Dendritic cell treated with granulocyte-macrophage colony-stimulating factor and Interleukin-4, amounts not matched to agents 40 ng/mL and 50 ng/mL, for 4 days (primary cell): ENCODE measurements at regions not wholly inside any gene's neighbourhood (a gene's known extent, or its start where the extent isn't known, plus 50 kb on each side); places are given as distances from the start of the nearest gene placed in this dataset.

ENCODE experiments used
- H3K27ac Mint-ChIP-seq: one replicate; pipeline ENCODE4 v1.8.0; 2022; ENCODE audit warnings: mild to moderate bottlenecking, mixed read lengths
- H3K27me3 Mint-ChIP-seq: one replicate; pipeline ENCODE4 v1.8.0; 2022; ENCODE audit warnings: mild to moderate bottlenecking, mixed read lengths
- H3K36me3 Mint-ChIP-seq: one replicate; pipeline ENCODE4 v1.8.0; 2022; ENCODE audit warnings: low read depth, mixed read lengths
- H3K4me1 Mint-ChIP-seq: one replicate; pipeline ENCODE4 v1.8.0; 2022; ENCODE audit warnings: low read depth, mixed read lengths
- H3K4me3 Mint-ChIP-seq: one replicate; pipeline ENCODE4 v1.8.0; 2022; ENCODE audit warnings: mild to moderate bottlenecking, moderate library complexity, mixed read lengths
- H3K9me3 Mint-ChIP-seq: one replicate; pipeline ENCODE4 v1.8.0; 2022; ENCODE audit warnings: mixed read lengths
- intact Hi-C: fragments of 100-400 bp; cut with micrococcal nuclease; formaldehyde crosslinking; loops from one replicate; pipeline ENCODE4 v1.15.0; 2022

DNA sequence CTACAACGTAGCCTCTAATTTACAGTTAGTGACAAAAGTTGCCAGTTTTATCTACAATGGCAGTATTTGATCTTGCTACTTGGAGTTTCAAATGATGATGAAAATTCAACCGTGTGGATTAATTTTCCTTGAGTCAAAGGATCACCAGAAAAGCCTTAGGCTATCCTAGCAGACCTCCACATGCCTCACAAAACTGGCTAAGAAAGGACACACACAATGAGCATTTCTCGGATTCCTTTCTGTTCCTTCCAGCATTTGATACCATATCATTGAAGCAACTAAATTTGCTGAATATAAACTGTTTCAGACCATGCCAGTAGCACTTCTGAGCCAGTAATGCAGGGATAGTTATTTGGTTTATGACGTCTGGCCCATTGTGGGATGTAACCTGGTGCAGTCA is 587.4 kb upstream of the MDFIC2 start:
- Mint-ChIP-seq H3K27me3 (no peaks in the 10 kb centered on the region), H3K4me1 (no peaks in the 10 kb centered on the region), H3K4me3 (no peak overlapping the region), H3K36me3 (no peaks in the 10 kb centered on the region), H3K9me3 (peaks cover 7% of the 10 kb centered on the region), H3K27ac (no peak overlapping the region)
- intact Hi-C loops, result no loop called here

GRCh38 chr3:70890020-70890394 is 577.6 kb upstream of the MDFIC2 start:
- intact Hi-C loops, result no loop called here
- Mint-ChIP-seq H3K4me3 (no peak overlapping the region), H3K27ac (no peak overlapping the region), H3K4me1 (no peaks in the 10 kb centered on the region), H3K27me3 (no peaks in the 10 kb centered on the region), H3K9me3 (no peaks in the 10 kb centered on the region), H3K36me3 (no peaks in the 10 kb centered on the region)

DNA sequence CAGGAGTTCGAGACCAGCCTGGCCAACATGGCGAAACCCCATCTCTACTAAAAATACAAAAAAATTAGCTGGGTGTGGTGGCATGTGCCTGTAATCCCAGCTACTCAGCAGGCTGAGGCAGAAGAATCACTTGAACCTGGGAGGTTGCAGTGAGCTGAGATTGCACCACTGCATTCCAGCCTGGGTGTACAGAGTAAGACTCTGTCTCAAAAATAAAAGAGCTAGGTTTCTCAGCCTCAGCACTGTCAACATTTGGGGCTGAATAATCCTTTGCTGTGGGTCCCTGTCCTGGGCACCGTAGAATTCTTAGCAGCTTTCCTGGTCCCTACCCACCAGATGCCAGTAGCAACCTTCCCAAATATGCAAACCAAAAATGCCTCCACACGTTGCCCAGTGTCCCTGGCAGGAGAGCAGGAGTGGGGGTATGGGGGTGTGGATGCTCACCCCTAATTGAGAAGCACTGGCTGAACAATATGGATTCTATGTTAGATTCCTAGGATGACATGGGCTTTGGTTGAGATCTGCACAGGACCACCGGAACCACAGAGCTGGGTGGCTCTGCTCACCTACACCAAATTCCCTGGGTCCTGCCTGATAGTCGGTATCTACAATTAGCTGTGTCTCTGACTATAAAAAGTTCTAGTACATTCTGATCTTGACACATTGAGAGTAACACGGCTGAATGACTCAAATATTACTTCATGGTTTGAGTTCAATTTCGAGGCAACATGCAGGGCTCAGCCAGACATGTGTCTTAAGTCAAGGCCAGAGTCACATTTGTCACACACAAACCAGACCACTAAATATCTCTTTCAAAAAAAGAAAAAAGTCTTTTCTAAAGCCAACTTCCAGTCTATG is 577.0 kb upstream of the MDFIC2 start:
- no peaks in the 10 kb centered on the region for H3K4me1 Mint-ChIP-seq
- H3K36me3 Mint-ChIP-seq, result no peaks in the 10 kb centered on the region
- H3K4me3 Mint-ChIP-seq, result no peak overlapping the region
- intact Hi-C loops, result no loop called here
- no peaks in the 10 kb centered on the region for H3K9me3 Mint-ChIP-seq
- no peaks in the 10 kb centered on the region for H3K27me3 Mint-ChIP-seq
- H3K27ac Mint-ChIP-seq, result no peak overlapping the region

DNA sequence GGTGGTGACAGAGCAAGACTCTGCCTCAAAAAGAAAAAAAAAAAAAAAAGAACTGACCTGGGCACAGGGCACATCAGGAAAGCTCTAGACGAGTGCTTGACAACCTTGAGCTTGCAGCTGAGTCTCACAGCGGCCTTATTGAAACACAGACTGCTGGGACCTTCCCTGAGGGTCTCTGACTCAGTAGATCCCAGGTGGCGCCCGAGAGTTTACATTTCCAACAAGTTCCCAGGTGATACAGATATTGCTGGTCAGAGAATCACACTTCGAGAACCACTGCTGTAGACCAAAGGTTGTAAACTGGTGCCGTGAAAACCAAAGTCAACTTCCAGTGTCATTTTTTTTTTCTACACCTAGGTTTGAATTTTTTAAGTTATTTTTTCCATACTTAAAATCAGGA is 573.2 kb upstream of the MDFIC2 start:
- no peak overlapping the region for H3K4me3 Mint-ChIP-seq

DNA sequence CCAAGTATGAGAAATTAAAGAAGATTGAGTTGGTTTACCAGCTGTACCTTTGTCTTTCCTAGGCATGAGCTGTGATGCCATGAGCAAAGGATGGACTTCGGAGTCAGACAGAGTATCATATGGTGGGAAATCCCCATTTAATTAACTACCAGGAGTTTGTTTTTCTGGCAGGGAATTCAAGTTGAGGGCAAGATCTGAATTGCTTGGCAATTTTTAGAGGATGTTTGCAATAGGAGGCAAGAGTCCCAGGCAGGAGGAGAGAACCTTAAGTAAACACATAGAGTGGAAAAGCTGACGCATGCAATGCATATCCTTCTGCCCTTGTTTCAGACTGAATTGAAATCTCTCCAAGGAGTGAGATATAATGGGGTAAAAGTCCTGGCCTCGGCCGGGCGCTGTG is 569.7 kb upstream of the MDFIC2 start:
- intact Hi-C loops, result no loop called here
- no peak overlapping the region for H3K4me3 Mint-ChIP-seq
- no peak overlapping the region for H3K27ac Mint-ChIP-seq
- peaks cover 26% of the 10 kb centered on the region for H3K9me3 Mint-ChIP-seq
- no peaks in the 10 kb centered on the region for H3K4me1 Mint-ChIP-seq
- no peaks in the 10 kb centered on the region for H3K27me3 Mint-ChIP-seq
- no peaks in the 10 kb centered on the region for H3K36me3 Mint-ChIP-seq

More for the DNA sequence above, 573.2 kb upstream of the MDFIC2 start:
- no peaks in the 10 kb centered on the region for H3K36me3 Mint-ChIP-seq
- no peak overlapping the region for H3K27ac Mint-ChIP-seq
- no peaks in the 10 kb centered on the region for H3K27me3 Mint-ChIP-seq
- H3K9me3 Mint-ChIP-seq, result no peaks in the 10 kb centered on the region
- intact Hi-C loops, result no loop called here
- H3K4me1 Mint-ChIP-seq, result no peaks in the 10 kb centered on the region

DNA sequence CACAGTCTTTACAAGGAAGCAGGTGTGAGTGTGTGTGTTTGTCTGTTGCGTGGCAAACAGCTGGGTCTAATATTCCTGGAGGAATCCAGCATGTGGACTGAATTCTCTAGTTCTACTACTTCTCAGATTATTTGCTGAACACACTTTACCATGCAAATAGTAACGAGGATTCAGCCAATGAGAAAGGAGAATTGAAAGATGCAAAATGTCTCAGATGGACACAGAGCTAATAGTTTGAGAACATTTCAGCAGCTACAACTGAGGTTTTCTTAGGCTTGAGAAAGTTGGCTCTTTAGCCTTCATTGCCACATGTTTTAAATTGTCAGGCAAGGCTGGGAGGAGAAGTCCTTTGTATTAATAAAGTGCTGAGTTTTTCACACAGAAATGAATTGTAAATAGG is 568.0 kb upstream of the MDFIC2 start:
- Mint-ChIP-seq H3K27me3 (no peaks in the 10 kb centered on the region), H3K9me3 (peaks cover 32% of the 10 kb centered on the region), H3K36me3 (no peaks in the 10 kb centered on the region), H3K27ac (no peak overlapping the region), H3K4me1 (no peaks in the 10 kb centered on the region), H3K4me3 (no peak overlapping the region)
- intact Hi-C loops, result no loop called here

GRCh38 chr3:70876154-70876553 is 563.7 kb upstream of the MDFIC2 start:
- intact Hi-C loops, result no loop called here
- peaks cover 34% of the 10 kb centered on the region for H3K9me3 Mint-ChIP-seq
- H3K27ac Mint-ChIP-seq, result no peak overlapping the region
- H3K4me1 Mint-ChIP-seq, result no peaks in the 10 kb centered on the region
- no peak overlapping the region for H3K4me3 Mint-ChIP-seq
- no peaks in the 10 kb centered on the region for H3K27me3 Mint-ChIP-seq
- H3K36me3 Mint-ChIP-seq, result no peaks in the 10 kb centered on the region

- Mint-ChIP-seq H3K36me3 (no peaks in the 10 kb centered on the region), H3K27me3 (no peaks in the 10 kb centered on the region), H3K9me3 (peaks cover 37% of the 10 kb centered on the region), H3K4me3 (no peak overlapping the region), H3K27ac (no peak overlapping the region), H3K4me1 (no peaks in the 10 kb centered on the region)
- intact Hi-C loops, result no loop called here
Observed at GRCh38 chr3:70874196-70874595, 561.8 kb upstream of the MDFIC2 start.

DNA sequence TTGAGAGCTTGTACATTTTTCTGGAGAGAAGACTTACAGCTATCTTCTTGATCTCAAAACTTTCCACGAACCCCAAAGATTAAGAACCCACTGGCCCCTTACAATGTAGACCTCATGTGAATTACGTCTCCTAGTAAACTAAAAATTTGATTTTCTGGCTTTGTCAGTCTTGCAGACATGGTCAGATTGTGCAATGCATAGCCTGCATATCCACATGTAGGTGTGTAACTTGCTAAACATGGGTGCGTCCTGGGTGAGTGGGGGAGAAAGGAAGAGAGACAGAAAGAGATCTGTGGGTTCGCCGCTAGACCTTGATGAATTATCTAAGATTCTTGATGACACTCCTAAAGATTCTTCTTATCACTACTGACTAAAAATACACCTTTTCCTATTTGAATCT is 561.2 kb upstream of the MDFIC2 start:
- Mint-ChIP-seq H3K27me3 (no peaks in the 10 kb centered on the region), H3K36me3 (no peaks in the 10 kb centered on the region), H3K27ac (no peak overlapping the region), H3K4me3 (no peak overlapping the region), H3K9me3 (peaks cover 32% of the 10 kb centered on the region), H3K4me1 (no peaks in the 10 kb centered on the region)
- intact Hi-C loops, result no loop called here

DNA sequence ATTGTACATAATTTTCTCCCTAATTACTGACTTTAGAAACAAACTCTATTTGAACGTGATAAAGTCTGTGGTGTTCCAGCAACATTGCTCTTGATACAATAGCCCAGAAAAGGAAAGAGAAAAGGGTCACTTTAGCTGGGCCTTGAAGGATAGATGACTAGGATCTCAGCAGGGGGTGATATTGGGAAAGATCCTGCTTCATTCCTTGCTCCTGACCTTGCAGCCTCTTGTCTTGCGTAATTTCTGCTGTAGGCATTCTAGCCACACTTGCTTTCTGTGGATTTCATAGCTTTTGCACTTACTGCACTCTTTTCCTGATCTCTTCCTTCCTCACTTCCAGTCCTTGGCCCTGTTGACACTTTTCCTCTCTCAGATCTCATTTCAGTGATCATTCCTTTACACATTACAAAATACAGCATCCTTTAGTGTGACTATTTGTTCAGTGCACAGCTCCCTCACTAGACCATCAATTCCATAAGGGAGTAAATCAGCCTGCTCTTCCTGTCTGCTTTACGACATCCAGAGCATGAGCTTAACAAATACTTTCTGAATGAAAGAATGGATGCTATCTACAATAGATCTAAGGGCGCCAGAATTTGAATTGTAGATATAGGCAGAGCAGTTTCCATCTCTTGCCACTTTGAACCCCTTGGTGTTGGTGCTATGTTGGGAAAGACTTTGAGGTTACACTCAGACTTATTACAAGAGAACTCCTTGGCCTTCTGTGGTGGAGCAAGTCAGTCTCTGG is 559.6 kb upstream of the MDFIC2 start:
- H3K4me1 Mint-ChIP-seq, result no peaks in the 10 kb centered on the region
- no peak overlapping the region for H3K4me3 Mint-ChIP-seq
- H3K27ac Mint-ChIP-seq, result no peak overlapping the region
- intact Hi-C loops, result no loop called here
- H3K9me3 Mint-ChIP-seq, result peaks cover 16% of the 10 kb centered on the region
- H3K36me3 Mint-ChIP-seq, result no peaks in the 10 kb centered on the region
- H3K27me3 Mint-ChIP-seq, result no peaks in the 10 kb centered on the region

DNA sequence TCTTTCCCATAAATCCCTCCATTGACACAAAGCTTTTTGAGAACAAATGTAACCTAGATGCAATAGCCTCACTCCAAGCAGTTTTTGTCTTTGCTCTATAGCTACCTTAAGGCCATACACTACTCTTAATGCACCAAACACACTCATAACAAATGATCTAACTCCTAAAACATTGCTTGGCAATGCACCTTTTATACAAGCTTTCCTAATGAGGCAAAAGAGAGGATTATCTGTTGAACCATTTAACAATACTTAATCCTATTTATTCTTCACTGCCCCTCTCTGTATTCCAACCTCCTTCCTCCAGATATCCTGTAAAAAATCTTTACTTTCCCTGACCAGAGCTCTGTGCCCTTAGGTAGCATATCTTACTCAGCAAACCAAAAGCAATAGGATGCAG is 558.1 kb upstream of the MDFIC2 start:
- H3K4me1 Mint-ChIP-seq, result no peaks in the 10 kb centered on the region
- H3K27me3 Mint-ChIP-seq, result no peaks in the 10 kb centered on the region
- intact Hi-C loops, result no loop called here
- H3K4me3 Mint-ChIP-seq, result no peak overlapping the region
- peaks cover 10% of the 10 kb centered on the region for H3K9me3 Mint-ChIP-seq
- H3K36me3 Mint-ChIP-seq, result no peaks in the 10 kb centered on the region
- H3K27ac Mint-ChIP-seq, result no peak overlapping the region

GRCh38 chr3:70868561-70868960 is 556.1 kb upstream of the MDFIC2 start:
- no peaks in the 10 kb centered on the region for H3K36me3 Mint-ChIP-seq
- H3K27me3 Mint-ChIP-seq, result no peaks in the 10 kb centered on the region
- intact Hi-C loops, result no loop called here
- H3K27ac Mint-ChIP-seq, result no peak overlapping the region
- no peak overlapping the region for H3K4me3 Mint-ChIP-seq
- peaks cover 10% of the 10 kb centered on the region for H3K9me3 Mint-ChIP-seq
- H3K4me1 Mint-ChIP-seq, result no peaks in the 10 kb centered on the region

DNA sequence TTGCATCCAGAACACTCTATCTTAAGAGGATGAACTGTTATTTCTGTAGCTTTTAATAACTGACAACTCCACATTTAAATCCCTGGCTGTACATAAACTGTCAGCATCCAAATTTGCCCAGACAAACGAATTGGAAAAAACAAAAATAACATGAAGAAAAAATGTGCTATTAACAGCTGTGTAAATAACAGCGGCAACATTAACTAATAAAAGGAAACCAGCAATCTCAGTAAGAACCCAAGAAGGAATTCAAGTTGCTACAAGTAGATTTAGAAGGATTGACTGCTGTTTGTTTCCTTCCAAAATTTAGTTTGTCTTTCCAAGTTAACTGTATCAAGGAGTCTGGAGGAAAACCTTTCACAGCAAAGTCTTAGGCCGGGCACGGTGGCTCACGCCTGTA is 550.6 kb upstream of the MDFIC2 start:
- Mint-ChIP-seq H3K4me1 (no peaks in the 10 kb centered on the region), H3K4me3 (no peak overlapping the region), H3K36me3 (no peaks in the 10 kb centered on the region), H3K9me3 (no peaks in the 10 kb centered on the region), H3K27me3 (no peaks in the 10 kb centered on the region), H3K27ac (no peak overlapping the region)
- intact Hi-C loops, result no loop called here

DNA sequence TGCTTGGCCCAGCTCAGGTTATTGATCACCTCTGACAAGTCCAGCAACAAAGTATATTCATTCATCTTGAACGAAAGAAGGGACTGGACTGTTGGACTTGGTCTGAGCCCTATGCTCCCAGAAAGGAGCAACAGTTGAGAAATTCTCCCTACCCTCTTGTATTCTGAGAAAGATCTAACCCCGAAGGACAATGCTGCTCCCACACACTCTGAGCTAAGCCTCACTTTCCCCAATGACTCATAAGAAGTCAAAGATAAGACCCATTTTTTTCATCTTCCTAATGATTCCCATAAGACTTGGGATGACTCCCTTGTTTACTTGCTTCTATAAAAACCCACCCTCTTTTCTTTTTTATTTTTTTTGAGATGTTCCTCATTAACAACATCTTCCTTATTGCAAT is 549.4 kb upstream of the MDFIC2 start:
- intact Hi-C loops, result no loop called here
- Mint-ChIP-seq H3K36me3 (no peaks in the 10 kb centered on the region), H3K27ac (no peak overlapping the region), H3K4me3 (no peak overlapping the region), H3K4me1 (no peaks in the 10 kb centered on the region), H3K27me3 (no peaks in the 10 kb centered on the region), H3K9me3 (no peaks in the 10 kb centered on the region)
